NCI-H1930 (cell line): ENCODE measurements at regions not wholly inside any gene's neighbourhood (a gene's known extent, or its start where the extent isn't known, plus 50 kb on each side); places are given as distances from the start of the nearest gene placed in this dataset.

Source experiments
- DNase-seq, 2 experiments: peaks; one replicate each; lab custom pipeline; 2025; lab: John Stamatoyannopoulos, UW

DNA sequence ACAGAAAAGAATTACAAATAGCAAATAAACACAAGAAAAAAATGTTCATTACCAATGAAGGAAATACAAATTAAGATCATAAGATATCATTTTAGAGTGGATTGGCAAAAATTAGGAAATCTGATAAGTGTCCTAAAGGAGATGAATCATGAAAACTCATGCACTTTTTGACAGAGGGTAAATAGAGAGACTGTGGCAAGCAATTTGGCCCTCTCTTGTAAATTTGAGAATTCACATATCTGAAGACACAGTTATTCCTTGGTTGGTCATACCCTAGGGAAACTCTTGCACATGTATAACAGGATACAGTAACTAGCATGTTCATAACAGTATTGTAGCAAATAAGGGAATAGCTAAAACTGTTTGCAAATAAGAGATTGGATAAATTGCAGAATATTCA lies 246.0 kb upstream of the GADL1 start:
- no peak for DNase-seq

GRCh38 chr3:31142139-31142538 lies 247.7 kb upstream of the GADL1 start:
- no peak for DNase-seq

- DNase-seq = no peak
These were observed 248.1 kb upstream of the GADL1 start for GRCh38 chr3:31142543-31142942.

DNA sequence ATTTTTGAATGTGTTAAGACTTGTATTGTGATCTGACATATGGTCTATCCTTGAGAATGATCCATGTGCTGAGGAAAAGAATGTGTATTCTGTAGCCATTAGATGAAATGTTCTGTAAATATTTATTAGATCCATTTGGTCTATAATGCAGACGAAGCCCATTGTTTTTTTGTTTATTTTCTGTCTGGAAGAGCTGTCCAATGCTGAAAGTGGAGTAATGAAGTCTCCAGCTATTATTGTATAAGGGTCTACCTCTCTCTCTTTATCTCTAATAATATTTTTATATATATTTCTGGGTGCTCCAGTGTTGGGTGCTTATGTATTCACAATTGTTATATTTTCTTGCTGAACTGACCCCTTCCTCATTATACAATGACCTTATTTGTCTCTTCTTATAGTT lies 250.6 kb upstream of the GADL1 start:
- DNase-seq = no peak

DNA sequence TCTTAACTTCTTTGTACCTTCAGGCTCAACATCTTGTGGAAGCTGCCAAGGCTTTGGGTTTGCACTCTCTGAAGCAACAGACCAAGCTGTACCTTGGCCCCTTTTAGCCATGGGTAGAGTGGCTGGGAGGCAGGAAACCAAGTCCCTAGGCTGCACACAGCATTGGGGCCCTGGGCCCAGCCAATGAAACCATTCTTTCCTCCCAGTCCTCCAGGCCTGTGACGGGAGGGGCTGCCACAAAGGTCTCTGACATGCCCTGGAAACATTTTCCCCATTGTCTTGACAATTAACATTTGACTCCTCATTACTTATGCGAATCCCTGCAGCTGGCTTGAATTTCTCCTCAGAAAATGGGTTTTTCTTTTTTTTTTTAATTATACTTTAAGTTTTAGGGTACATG lies 253.1 kb upstream of the GADL1 start:
- DNase-seq = no peak

GRCh38 chr3:31157047-31157694 lies 262.7 kb upstream of the GADL1 start:
- DNase-seq = no peak

GRCh38 chr3:31157893-31158620 lies 263.6 kb upstream of the GADL1 start:
- no peak for DNase-seq

GRCh38 chr3:31159331-31160039 lies 265.0 kb upstream of the GADL1 start:
- DNase-seq = no peak

DNA sequence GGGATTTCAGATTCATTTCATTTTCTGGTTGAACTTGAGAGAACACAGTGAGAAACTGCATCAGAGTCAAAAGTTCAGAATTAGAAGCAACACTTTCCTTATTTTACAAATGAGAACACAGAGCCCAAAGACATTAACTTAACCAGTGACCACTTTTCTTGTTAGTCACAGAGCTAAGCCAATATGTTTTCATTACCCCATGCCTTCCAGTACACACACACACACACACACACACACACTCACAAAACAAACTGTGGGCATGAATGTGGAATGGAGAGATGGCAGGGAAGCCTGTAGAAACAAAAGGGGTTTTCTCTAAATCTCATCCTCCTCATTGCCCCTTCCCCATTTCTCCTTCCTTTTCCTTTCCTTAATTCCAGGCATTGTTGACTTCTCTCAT lies 267.4 kb upstream of the GADL1 start:
- no peak for DNase-seq

- DNase-seq = no peak
These were observed 269.9 kb upstream of the GADL1 start for GRCh38 chr3:31164381-31164780.

DNA sequence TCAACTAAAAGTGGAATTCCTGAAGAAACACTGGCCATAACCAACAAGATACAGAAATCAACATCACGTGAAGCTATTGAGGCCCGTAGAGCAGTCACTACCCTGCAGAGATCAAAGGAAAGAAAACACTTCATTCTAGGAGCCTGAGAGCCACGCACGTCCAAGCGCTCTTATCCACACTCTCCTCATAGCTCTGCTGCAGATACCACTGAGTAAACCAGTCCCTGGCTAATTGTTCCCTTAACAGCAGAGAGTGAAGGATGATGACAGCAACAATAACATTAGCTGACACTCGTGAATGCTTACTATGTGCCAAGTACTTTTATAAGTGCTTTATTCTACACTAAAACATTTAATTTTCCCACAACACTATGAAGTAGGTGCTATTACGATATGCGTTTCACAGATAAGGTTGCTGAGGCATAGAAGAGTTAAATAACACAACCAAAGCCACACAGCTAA lies 271.0 kb upstream of the GADL1 start:
- no peak for DNase-seq

DNA sequence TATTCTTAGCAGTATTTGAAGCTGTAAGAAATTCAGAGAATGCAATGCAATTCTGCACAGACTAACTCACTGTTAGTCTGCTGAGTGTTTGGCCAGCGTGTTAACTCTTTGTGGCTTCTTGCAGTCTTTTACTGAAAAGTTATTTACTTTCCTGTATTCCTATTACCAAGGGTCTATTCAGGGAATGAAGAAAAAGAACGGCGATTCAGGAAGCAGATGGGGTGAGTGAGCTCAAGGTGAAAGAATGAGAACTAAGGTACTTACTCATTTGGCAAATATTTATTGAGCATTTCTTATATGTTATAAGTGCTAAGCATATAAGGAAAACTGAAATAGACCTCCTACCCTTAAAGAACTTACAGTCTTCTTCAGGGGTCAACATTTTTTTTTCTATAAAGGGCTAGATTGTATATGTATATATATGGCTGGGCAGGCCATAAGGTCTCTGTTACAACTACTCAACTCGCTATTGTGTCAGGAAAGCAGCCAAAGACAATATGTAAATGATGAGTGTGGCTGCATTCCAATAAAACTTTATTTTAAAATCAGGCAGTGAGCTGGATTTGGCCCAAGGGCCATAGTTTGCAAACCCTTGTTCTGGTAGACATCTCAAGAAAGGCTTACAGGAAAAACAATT lies 271.9 kb upstream of the GADL1 start:
- no peak for DNase-seq

DNA sequence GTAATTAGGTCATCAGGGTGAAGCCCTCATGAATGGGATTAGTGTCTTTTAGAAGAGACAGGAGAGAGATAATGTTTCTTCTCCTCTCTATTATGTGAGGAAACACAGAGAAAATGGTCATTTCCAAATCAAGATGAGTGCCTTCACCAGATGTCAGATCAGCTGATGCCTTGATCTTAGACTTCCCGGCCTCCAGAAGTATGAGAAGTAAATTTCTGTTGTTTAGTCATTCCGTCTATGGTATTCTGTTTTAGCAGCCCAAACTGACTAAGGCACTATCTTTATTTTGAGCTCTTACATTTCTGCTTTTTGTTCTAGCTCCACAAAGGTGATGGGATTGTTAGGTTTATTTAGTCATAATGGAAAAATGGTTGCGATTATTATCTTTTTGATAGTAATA lies 273.2 kb upstream of the GADL1 start:
- no peak for DNase-seq

GRCh38 chr3:31170932-31171670 lies 276.6 kb upstream of the GADL1 start:
- DNase-seq = no peak

- DNase-seq = no peak
These were observed 277.9 kb upstream of the GADL1 start for GRCh38 chr3:31172336-31172735.

GRCh38 chr3:31173118-31173718 lies 278.8 kb upstream of the GADL1 start:
- DNase-seq = no peak

DNA sequence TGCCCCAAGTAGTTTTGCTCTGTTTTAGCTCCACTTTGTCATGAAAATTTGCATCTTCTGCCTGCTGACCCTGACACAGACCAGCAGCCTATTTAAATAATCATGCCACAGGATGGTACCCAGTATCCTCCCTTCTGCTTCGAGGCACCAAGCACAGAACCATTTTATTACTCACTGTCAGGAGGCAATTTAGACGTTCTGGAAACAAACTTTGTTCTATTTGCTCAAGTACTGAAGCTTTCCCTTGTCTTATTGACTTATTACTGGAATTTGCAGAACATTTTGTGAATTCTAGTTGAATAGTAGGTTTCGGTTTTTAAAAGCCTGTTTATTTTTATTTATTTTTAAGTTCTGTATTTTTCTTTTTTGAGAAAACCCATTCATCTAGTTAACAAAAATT lies 279.6 kb upstream of the GADL1 start:
- DNase-seq = no peak

GRCh38 chr3:31176045-31176444 lies 281.6 kb upstream of the GADL1 start:
- DNase-seq = no peak

DNA sequence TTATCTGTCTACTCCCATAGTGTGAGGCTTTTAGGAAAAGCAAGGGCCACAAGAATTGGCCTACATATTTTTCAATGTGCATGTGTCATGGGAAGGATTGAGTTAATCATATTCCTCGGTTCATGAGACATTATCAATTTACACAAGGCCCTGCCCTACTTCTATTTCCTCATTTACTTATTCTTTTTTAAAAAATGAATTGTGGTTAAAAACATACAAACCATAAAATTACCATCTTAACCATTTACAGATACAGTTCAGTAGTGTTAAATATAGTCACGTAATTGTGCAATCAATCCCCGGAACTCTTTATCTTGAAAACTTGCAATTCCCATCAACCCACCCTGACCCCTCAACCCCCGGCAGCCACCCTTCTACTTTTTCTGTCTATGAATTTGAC lies 284.0 kb upstream of the GADL1 start:
- no peak for DNase-seq

- DNase-seq = no peak
These were observed 285.3 kb upstream of the GADL1 start for GRCh38 chr3:31179768-31180167.

GRCh38 chr3:31180274-31180673 lies 285.8 kb upstream of the GADL1 start:
- no peak for DNase-seq

GRCh38 chr3:31181661-31182060 lies 287.2 kb upstream of the GADL1 start:
- no peak for DNase-seq
